ENCODE measurements at regions not wholly inside any gene's neighbourhood (a gene's known extent, or its start where the extent isn't known, plus 50 kb on each side); places are given as distances from the start of the nearest gene placed in this dataset.
"Not testable (repeated sequence)": the region's sequence is repeated elsewhere in the genome, so short reads cannot be mapped to it uniquely, and the experiment has no call there.

DNA sequence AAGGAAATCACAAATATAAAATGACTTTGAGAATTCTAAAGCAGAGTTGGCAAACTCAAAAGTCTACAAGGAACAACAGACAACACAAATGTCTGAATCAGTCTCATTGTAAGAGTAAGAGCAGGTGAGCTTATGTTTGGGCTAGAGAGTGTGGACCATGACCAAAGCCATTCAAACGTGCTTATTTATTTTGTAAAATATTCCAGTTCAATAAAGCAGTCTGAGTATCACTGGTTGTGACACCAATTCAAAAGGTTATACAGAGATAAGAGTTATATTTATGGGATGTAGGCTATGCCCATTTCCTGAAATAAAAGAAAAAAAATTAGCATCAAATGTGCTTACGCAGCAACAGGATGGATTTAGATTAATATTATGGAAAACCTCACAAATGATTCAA, 251.6 kb downstream of the KLF5 start:
- H3K4me3 ChIP-seq (ENCODE audit: control insufficient read depth in 1 of 2, extremely low read depth in 1 of 2, low read length in 1 of 2), result no peak overlapping the region
- H3K27ac ChIP-seq (ENCODE audit: low read length), result no peak overlapping the region
- Mint-ChIP-seq H3K4me1 (no peaks in the 10 kb centered on the region), H3K9me3 (peaks cover 7 to 29% (median 11%) of the 10 kb centered on the region in 3 donors), H3K27me3 (peaks cover 0 to 3% of the 10 kb centered on the region in 2 donors), H3K36me3 (no peaks in the 10 kb centered on the region), H3K4me3 (no peak overlapping the region), H3K27ac (no peak overlapping the region)
- H3K27me3 ChIP-seq (replicated peaks in 1 of 2; ENCODE audit: control insufficient read depth in 2 of 2, extremely low read depth in 1 of 2, insufficient read depth in 2 of 2, low read length in 1 of 2), result no peaks in the 10 kb centered on the region
- no peaks in the 10 kb centered on the region for H3K9me3 ChIP-seq
- no peaks in the 10 kb centered on the region for H3K36me3 ChIP-seq (ENCODE audit: control insufficient read depth in 2 of 2, extremely low read depth in 1 of 2, insufficient read depth in 1 of 2, low read length in 1 of 2)
- CTCF ChIA-PET, result no interaction called here
- WGBS (ENCODE audit: insufficient coverage), result no CpG with 5 or more reads among the region's 2 CpGs
- POLR2A ChIA-PET, result no interaction called here
- H3K4me1 ChIP-seq (ENCODE audit: control insufficient read depth in 1 of 2, extremely low read depth in 1 of 2, insufficient read depth in 2 of 2, low read length in 2 of 2), result no peaks in the 10 kb centered on the region
- ATAC-seq (replicated peaks in 1 of 4) (no peak), DNase-seq (no peak)

DNA sequence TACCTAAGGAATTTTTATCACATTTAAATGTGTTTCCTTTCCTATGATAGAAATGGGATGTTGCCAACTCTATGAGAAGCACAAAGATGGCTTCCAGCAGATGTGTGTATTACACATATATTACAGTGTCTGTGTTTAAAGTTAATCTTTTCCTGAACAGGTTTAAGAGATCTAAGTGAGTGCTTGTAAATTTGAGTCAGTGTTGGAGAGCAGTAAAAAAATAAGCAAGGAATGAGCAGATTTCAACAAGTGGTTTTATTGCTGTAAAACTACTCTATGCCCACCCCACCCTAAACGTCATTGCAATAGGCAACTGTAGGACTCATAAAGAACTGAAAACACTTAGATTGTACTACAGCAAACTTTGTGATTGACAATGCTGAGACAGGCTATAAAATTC, 248.7 kb downstream of the KLF5 start:
- Histone ChIP-seq H3K36me3 (ENCODE audit: control insufficient read depth in 2 of 2, extremely low read depth in 1 of 2, insufficient read depth in 1 of 2, low read length in 1 of 2) (no peaks in the 10 kb centered on the region), H3K27ac (ENCODE audit: low read length) (no peak overlapping the region), H3K4me3 (ENCODE audit: control insufficient read depth in 1 of 2, extremely low read depth in 1 of 2, low read length in 1 of 2) (no peak overlapping the region), H3K4me1 (ENCODE audit: control insufficient read depth in 1 of 2, extremely low read depth in 1 of 2, insufficient read depth in 2 of 2, low read length in 2 of 2) (no peaks in the 10 kb centered on the region), H3K27me3 (replicated peaks in 1 of 2; ENCODE audit: control insufficient read depth in 2 of 2, extremely low read depth in 1 of 2, insufficient read depth in 2 of 2, low read length in 1 of 2) (no peaks in the 10 kb centered on the region), H3K9me3 (no peaks in the 10 kb centered on the region)
- Mint-ChIP-seq H3K4me1 (peaks cover 0 to 2% (median 2%) of the 10 kb centered on the region in 3 donors), H3K36me3 (no peaks in the 10 kb centered on the region), H3K9me3 (peaks cover 2 to 9% (median 2%) of the 10 kb centered on the region in 3 donors), H3K27me3 (peaks cover 0 to 3% of the 10 kb centered on the region in 2 donors), H3K27ac (no peak overlapping the region), H3K4me3 (no peak overlapping the region)
- ATAC-seq (replicated peaks in 1 of 4), result no peak
- POLR2A ChIA-PET, result no interaction called here
- no peak for DNase-seq
- no CpG with 5 or more reads among the region's 1 CpG for WGBS (ENCODE audit: insufficient coverage)
- CTCF ChIA-PET, result no interaction called here

DNA sequence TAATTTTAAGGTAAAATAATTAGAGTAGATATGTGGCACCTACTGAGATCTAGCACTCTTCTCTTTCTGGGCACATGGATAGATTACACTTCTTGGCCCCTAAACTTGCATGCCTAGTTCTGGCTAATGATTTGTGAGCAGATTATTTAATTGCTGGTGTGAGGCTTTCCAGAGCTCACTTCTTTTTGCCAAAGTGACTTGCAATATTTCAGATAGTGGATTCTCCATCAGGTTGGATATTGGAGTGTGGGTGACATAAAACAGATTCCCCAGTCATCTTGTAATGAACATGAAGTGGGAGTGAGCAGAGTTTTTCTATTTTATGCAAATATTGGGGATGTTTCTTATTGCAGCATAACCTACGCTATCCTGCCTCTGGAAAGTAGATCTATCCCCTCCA, 247.9 kb downstream of the KLF5 start:
- Histone ChIP-seq H3K27me3 (replicated peaks in 1 of 2; ENCODE audit: control insufficient read depth in 2 of 2, extremely low read depth in 1 of 2, insufficient read depth in 2 of 2, low read length in 1 of 2) (no peaks in the 10 kb centered on the region), H3K4me3 (ENCODE audit: control insufficient read depth in 1 of 2, extremely low read depth in 1 of 2, low read length in 1 of 2) (no peak overlapping the region), H3K4me1 (ENCODE audit: control insufficient read depth in 1 of 2, extremely low read depth in 1 of 2, insufficient read depth in 2 of 2, low read length in 2 of 2) (no peaks in the 10 kb centered on the region), H3K9me3 (no peaks in the 10 kb centered on the region), H3K27ac (ENCODE audit: low read length) (no peak overlapping the region), H3K36me3 (ENCODE audit: control insufficient read depth in 2 of 2, extremely low read depth in 1 of 2, insufficient read depth in 1 of 2, low read length in 1 of 2) (no peaks in the 10 kb centered on the region)
- no peak for ATAC-seq (replicated peaks in 1 of 4)
- CTCF ChIA-PET, result no interaction called here
- no peak for DNase-seq
- Mint-ChIP-seq H3K27ac (no peak overlapping the region), H3K9me3 (peaks cover 0 to 4% (median 2%) of the 10 kb centered on the region in 3 donors), H3K36me3 (no peaks in the 10 kb centered on the region), H3K4me1 (peaks cover 0 to 2% (median 2%) of the 10 kb centered on the region in 3 donors), H3K4me3 (no peak overlapping the region), H3K27me3 (peaks cover 0 to 3% of the 10 kb centered on the region in 2 donors)
- no CpG with 5 or more reads among the region's 1 CpG for WGBS (ENCODE audit: insufficient coverage)
- POLR2A ChIA-PET, result no interaction called here

GRCh38 chr13:73304442-73304841, 245.6 kb downstream of the KLF5 start:
- ChIA-PET CTCF (interaction anchor here (0.6 to 0.7 kb wide), 2 partner anchors 14 to 87 kb away, joined by 3 to 7 read pairs; no protein-coding TSS in a partner anchor), POLR2A (interaction anchor here in 1 of 2 donors (0.6 kb wide), 1 partner anchor 1598 kb away, joined by 3 read pairs; no protein-coding TSS in a partner anchor)
- no peak for ATAC-seq (replicated peaks in 1 of 4)

DNA sequence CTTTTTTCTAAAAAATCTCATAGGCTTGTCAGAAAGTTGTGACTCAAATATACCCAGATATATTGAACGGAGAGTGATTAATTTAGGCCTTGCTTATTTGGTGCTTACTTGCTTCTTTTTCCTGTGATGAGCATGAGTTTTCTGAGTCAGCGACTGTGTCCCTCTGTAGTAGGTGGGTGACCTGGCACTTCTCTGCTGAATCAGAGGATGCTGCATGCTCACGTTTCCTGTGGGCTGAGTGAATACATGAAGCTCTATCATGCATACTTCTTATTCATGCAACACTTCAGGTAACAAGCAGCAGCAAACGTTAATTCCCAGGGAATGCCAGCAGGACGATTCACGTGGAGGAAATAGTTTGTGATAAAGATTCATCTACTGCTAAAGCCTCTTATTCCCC, 245.0 kb downstream of the KLF5 start:
- Histone ChIP-seq H3K27me3 (replicated peaks in 1 of 2; ENCODE audit: control insufficient read depth in 2 of 2, extremely low read depth in 1 of 2, insufficient read depth in 2 of 2, low read length in 1 of 2) (no peaks in the 10 kb centered on the region), H3K4me3 (ENCODE audit: control insufficient read depth in 1 of 2, extremely low read depth in 1 of 2, low read length in 1 of 2) (no peak overlapping the region), H3K36me3 (ENCODE audit: control insufficient read depth in 2 of 2, extremely low read depth in 1 of 2, insufficient read depth in 1 of 2, low read length in 1 of 2) (no peaks in the 10 kb centered on the region), H3K9me3 (no peaks in the 10 kb centered on the region), H3K4me1 (ENCODE audit: control insufficient read depth in 1 of 2, extremely low read depth in 1 of 2, insufficient read depth in 2 of 2, low read length in 2 of 2) (no peaks in the 10 kb centered on the region), H3K27ac (ENCODE audit: low read length) (no peak overlapping the region)
- ATAC-seq (replicated peaks in 1 of 4) (no peak), DNase-seq (no peak)
- Mint-ChIP-seq H3K36me3 (no peaks in the 10 kb centered on the region), H3K27me3 (no peaks in the 10 kb centered on the region), H3K4me1 (peaks cover 0 to 2% (median 2%) of the 10 kb centered on the region in 3 donors), H3K27ac (no peak overlapping the region), H3K9me3 (peaks cover 0 to 4% (median 0%) of the 10 kb centered on the region in 3 donors), H3K4me3 (no peak overlapping the region)
- ChIA-PET POLR2A (no interaction called here), CTCF (interaction anchor here (0.6 to 0.7 kb wide), 2 partner anchors 11 to 232 kb away, joined by 3 to 5 read pairs; no protein-coding TSS in a partner anchor)
- WGBS (ENCODE audit: insufficient coverage), result no CpG with 5 or more reads among the region's 6 CpGs

More at GRCh38 chr13:73304442-73304841, 245.6 kb downstream of the KLF5 start:
- H3K4me1 ChIP-seq (ENCODE audit: control insufficient read depth in 1 of 2, extremely low read depth in 1 of 2, insufficient read depth in 2 of 2, low read length in 2 of 2), result no peaks in the 10 kb centered on the region
- H3K36me3 ChIP-seq (ENCODE audit: control insufficient read depth in 2 of 2, extremely low read depth in 1 of 2, insufficient read depth in 1 of 2, low read length in 1 of 2), result no peaks in the 10 kb centered on the region
- Mint-ChIP-seq H3K36me3 (no peaks in the 10 kb centered on the region), H3K4me1 (peaks cover 0 to 2% (median 2%) of the 10 kb centered on the region in 3 donors), H3K9me3 (peaks cover 0 to 4% (median 0%) of the 10 kb centered on the region in 3 donors), H3K27ac (no peak overlapping the region), H3K27me3 (no peaks in the 10 kb centered on the region), H3K4me3 (no peak overlapping the region)
- no peaks in the 10 kb centered on the region for H3K27me3 ChIP-seq (replicated peaks in 1 of 2; ENCODE audit: control insufficient read depth in 2 of 2, extremely low read depth in 1 of 2, insufficient read depth in 2 of 2, low read length in 1 of 2)
- 100% methylated on average over 1 of the region's 2 CpGs for WGBS (ENCODE audit: insufficient coverage)
- H3K9me3 ChIP-seq, result no peaks in the 10 kb centered on the region
- H3K4me3 ChIP-seq (ENCODE audit: control insufficient read depth in 1 of 2, extremely low read depth in 1 of 2, low read length in 1 of 2), result no peak overlapping the region
- H3K27ac ChIP-seq (ENCODE audit: low read length), result no peak overlapping the region
- no peak for DNase-seq

DNA sequence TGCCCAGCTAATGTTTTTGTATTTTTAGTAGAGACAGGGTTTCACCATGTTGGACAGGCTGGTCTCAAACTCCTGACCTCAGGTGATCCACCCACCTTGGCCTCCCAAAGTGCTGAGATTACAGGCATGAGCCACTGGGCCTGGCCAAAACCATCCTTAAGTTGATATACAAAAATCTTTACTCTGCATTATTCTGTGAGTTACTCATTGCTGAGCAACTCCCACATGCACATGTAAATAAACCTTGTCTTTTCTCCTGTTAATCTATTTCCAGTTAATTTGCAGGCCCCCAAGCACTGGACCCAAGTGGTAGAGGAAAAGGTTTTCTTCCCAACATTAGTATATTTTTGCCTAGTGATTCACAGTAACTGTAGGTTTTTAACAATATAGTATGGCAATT, 242.8 kb downstream of the KLF5 start:
- ATAC-seq (replicated peaks in 1 of 4); H3K27ac Mint-ChIP-seq; CTCF ChIA-PET; H3K9me3 Mint-ChIP-seq; H3K4me1 Mint-ChIP-seq; H3K27ac ChIP-seq (ENCODE audit: low read length); H3K27me3 ChIP-seq (replicated peaks in 1 of 2; ENCODE audit: control insufficient read depth in 2 of 2, extremely low read depth in 1 of 2, insufficient read depth in 2 of 2, low read length in 1 of 2); H3K36me3 ChIP-seq (ENCODE audit: control insufficient read depth in 2 of 2, extremely low read depth in 1 of 2, insufficient read depth in 1 of 2, low read length in 1 of 2); H3K4me3 Mint-ChIP-seq; H3K9me3 ChIP-seq; DNase-seq; POLR2A ChIA-PET; H3K36me3 Mint-ChIP-seq; H3K27me3 Mint-ChIP-seq; H3K4me1 ChIP-seq (ENCODE audit: control insufficient read depth in 1 of 2, extremely low read depth in 1 of 2, insufficient read depth in 2 of 2, low read length in 2 of 2); H3K4me3 ChIP-seq (ENCODE audit: control insufficient read depth in 1 of 2, extremely low read depth in 1 of 2, low read length in 1 of 2): not testable (repeated sequence)

Data from T-cell (primary cell).